GM12878 (cell line): ENCODE measurements at regions not wholly inside any gene's neighbourhood (a gene's known extent, or its start where the extent isn't known, plus 50 kb on each side); places are given as distances from the start of the nearest gene placed in this dataset.

Experiments used
- ATAC-seq: fragments of 200-7000 bp; cut with Tn5 transposase; 3 replicates; pipeline ENCODE4 v1.9.1; 2020; ENCODE audit warnings: mild to moderate bottlenecking, moderate library complexity
- BruUV-seq: library from RNA; stranded (reverse); fragments of 400-500 nt; replicated peaks from 2 replicates; lab custom pipeline; 2021; lab: Mats Ljungman, UMichigan
- CTCF ChIA-PET: fragments of 300-600 bp; sonication (Branson Sonifier 250); formaldehyde crosslinking; extraction: SDS; loops from one replicate; lab custom pipeline; 2021; ENCODE audit warnings: inconsistent platforms; lab: Yijun Ruan, JAX
- POLR2A ChIA-PET: fragments of 350-600 bp; formaldehyde crosslinking; extraction: SDS; loops from one replicate; lab custom pipeline; 2021; ENCODE audit warnings: inconsistent platforms; lab: Charles Lee
- RAD21 ChIA-PET: fragments of 300-600 bp; sonication (Branson Sonifier 250); formaldehyde crosslinking; loops from one replicate; lab custom pipeline; 2023; ENCODE audit warnings: antibody characterized with exemption; ENCODE audit not compliant: unreplicated experiment; lab: Charles Lee
- SMC1A ChIA-PET: fragments of 300-600 bp; sonication (Branson Sonifier 250); formaldehyde crosslinking; loops from one replicate; lab custom pipeline; 2023; ENCODE audit not compliant: unreplicated experiment, uncharacterized antibody; lab: Charles Lee
- DNase-seq: peaks from one replicate; pipeline ENCODE4 v3.0.0-alpha.2; 2011; ENCODE audit warnings: low read depth, low spot score
- FAIRE-seq: peaks from 3 replicates; lab custom pipeline; 2011; peaks lifted over from hg19 to GRCh38; lab: Jason Lieb, UNC
- H2AFZ ChIP-seq: 2 replicates; pipeline ENCODE4 v1.6.0; 2011; ENCODE audit warnings: low read depth, low read length, control low read depth; ENCODE audit not compliant: control insufficient read depth
- H3K27ac ChIP-seq: 2 replicates; pipeline ENCODE4 v1.5.1; 2011; ENCODE audit warnings: control low read depth; ENCODE audit not compliant: control insufficient read depth, insufficient read depth
- H3K27me3 ChIP-seq, 2 experiments: replicated peaks in 1 of 2; 2 replicates each; pipeline versions ENCODE4 v1.6.0 to v1.6.1; 2011; ENCODE audit warnings: low read length in 1 of 2; ENCODE audit not compliant: control insufficient read depth in 2 of 2, insufficient read depth in 2 of 2
- H3K36me3 ChIP-seq, 2 experiments: 2 replicates each; pipeline ENCODE4 v1.5.1; 2011; ENCODE audit warnings: low read length in 1 of 2; ENCODE audit not compliant: control insufficient read depth in 2 of 2, insufficient read depth in 2 of 2
- H3K4me1 ChIP-seq: 2 replicates; pipeline ENCODE4 v1.6.1; 2011; ENCODE audit warnings: mild to moderate bottlenecking, low read length, moderate library complexity, mixed read lengths; ENCODE audit not compliant: control insufficient read depth, insufficient read depth
- H3K4me2 ChIP-seq: 2 replicates; pipeline ENCODE4 v1.6.0; 2011; ENCODE audit warnings: control low read depth; ENCODE audit not compliant: control insufficient read depth, insufficient read depth
- H3K4me3 ChIP-seq: fragments of 200-600 bp; sonication (generic); 2 replicates; pipeline ENCODE4 v1.5.1; 2016
- H3K79me2 ChIP-seq: 2 replicates; pipeline ENCODE4 v1.6.0; 2011; ENCODE audit warnings: low read length; ENCODE audit not compliant: control insufficient read depth, insufficient read depth
- H3K9ac ChIP-seq: 2 replicates; pipeline ENCODE4 v1.8.0; 2011; ENCODE audit warnings: low read length, control low read depth, mixed read lengths; ENCODE audit not compliant: control insufficient read depth, insufficient read depth
- H3K9me3 ChIP-seq: replicated peaks from 3 replicates; pipeline ENCODE4 v1.5.1; 2011; ENCODE audit warnings: mild to moderate bottlenecking, low read length; ENCODE audit not compliant: control insufficient read depth, insufficient read depth
- H4K20me1 ChIP-seq: 2 replicates; pipeline ENCODE4 v1.6.0; 2011; ENCODE audit not compliant: control insufficient read depth, insufficient read depth
- CREM ChIP-seq: IDR thresholded peaks from 2 replicates; pipeline ENCODE4 v1.6.1; 2014; ENCODE audit warnings: antibody characterized with exemption, low read depth
- IKZF2 ChIP-seq, 2 experiments: fragments of 450-650 bp; IDR thresholded peaks; 2 replicates each; pipeline ENCODE4 v1.6.1; 2017; ENCODE audit warnings: mild to moderate bottlenecking in 2 of 2, moderate library complexity in 2 of 2
- MYB ChIP-seq: fragments of 150-350 bp; IDR thresholded peaks from 2 replicates; pipeline ENCODE4 v1.6.1; 2014; ENCODE audit warnings: mild to moderate bottlenecking, low read depth, low read length, borderline replicate concordance
- PML ChIP-seq: IDR thresholded peaks from 2 replicates; pipeline ENCODE4 v1.6.1; 2012; ENCODE audit warnings: low read length, inconsistent platforms
- RFX5 ChIP-seq: IDR thresholded peaks from 2 replicates; pipeline ENCODE4 v1.6.1; 2011; ENCODE audit warnings: low read depth, low read length, improper control_type of control experiment
- WGBS: methylation state at CpG from one replicate; pipeline ENCODE4 v1.1.6; 2016; ENCODE audit warnings: low lambda C conversion rate; ENCODE audit not compliant: insufficient replicate concordance, insufficient coverage; ENCODE audit errors: missing lambda C conversion rate; 5-methylcytosine and 5-hydroxymethylcytosine counted together
- in situ Hi-C: fragments of 300-500 bp; cut with MboI; formaldehyde crosslinking; loops from 9 replicates; pipeline ENCODE4 v1.14.3; 2018; ENCODE audit warnings: mixed read lengths
- intact Hi-C: fragments of 100-400 bp; cut with micrococcal nuclease; formaldehyde crosslinking; loops from one replicate; pipeline ENCODE4 v1.14.2; 2022; ENCODE audit not compliant: unreplicated experiment
- TF ChIP-seq, protein P1 (sequence below): fragments of 450-650 bp; IDR thresholded peaks from 2 replicates; pipeline ENCODE4 v1.6.1; 2017; ENCODE audit warnings: low read depth, mild to moderate bottlenecking, moderate library complexity
- TF ChIP-seq, protein P2 (sequence below): fragments of 450-650 bp; formaldehyde crosslinking; IDR thresholded peaks from 2 replicates; pipeline ENCODE4 v1.5.0; 2022; ENCODE audit warnings: mild to moderate bottlenecking, missing genetic modification characterization
- TF ChIP-seq, protein P3 (sequence below): IDR thresholded peaks from 2 replicates; pipeline ENCODE4 v1.6.1; 2012; ENCODE audit warnings: low read depth, low read length, improper control_type of control experiment

DNA sequence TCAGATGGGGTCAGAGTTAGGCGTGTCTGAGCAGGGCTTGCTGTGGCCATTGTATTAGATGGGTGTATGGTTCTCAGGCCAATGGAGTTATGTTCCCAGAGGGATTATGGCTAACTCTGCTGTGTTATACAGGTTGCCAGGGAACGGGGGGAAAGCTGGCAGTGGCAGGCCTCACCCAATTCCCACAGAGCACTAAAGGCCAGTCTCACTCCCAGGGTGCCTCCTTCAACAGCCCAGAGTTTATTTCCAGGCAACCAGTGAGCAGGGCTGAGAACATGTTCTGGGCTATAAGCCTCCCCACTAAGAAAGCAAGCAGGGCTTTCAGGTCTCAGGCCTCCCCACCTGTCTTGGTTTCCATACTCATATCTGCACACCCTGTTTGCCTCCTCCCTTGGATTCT is 597.9 kb downstream of the ZNF608 start:
- Histone ChIP-seq H3K79me2 (no peaks in the 10 kb centered on the region), H3K9me3 (no peaks in the 10 kb centered on the region; the same call in 2 of the 3 replicates), H3K4me2 (no peak overlapping the region), H3K4me3 (no peak overlapping the region), H2AFZ (no peak overlapping the region), H3K27ac (no peak overlapping the region), H3K36me3 (no peaks in the 10 kb centered on the region), H3K27me3 (no peaks in the 10 kb centered on the region), H3K9ac (no peak overlapping the region), H4K20me1 (no peaks in the 10 kb centered on the region), H3K4me1 (no peaks in the 10 kb centered on the region)
- ATAC-seq = no peak
- ChIA-PET SMC1A (no interaction called here), CTCF (interaction anchor here (0.6 to 2.6 kb wide), 3 partner anchors 10 to 220 kb away, joined by 3 to 10 read pairs (median 3); no protein-coding TSS in a partner anchor), RAD21 (no interaction called here), POLR2A (no interaction called here)
- TF ChIP-seq CREM (no peak), IKZF2 (IDR thresholded peaks at IDR 0.05) (no peak), MYB (no peak), PML (no peak), RFX5 (no peak)
- TF ChIP-seq, protein P1, sequence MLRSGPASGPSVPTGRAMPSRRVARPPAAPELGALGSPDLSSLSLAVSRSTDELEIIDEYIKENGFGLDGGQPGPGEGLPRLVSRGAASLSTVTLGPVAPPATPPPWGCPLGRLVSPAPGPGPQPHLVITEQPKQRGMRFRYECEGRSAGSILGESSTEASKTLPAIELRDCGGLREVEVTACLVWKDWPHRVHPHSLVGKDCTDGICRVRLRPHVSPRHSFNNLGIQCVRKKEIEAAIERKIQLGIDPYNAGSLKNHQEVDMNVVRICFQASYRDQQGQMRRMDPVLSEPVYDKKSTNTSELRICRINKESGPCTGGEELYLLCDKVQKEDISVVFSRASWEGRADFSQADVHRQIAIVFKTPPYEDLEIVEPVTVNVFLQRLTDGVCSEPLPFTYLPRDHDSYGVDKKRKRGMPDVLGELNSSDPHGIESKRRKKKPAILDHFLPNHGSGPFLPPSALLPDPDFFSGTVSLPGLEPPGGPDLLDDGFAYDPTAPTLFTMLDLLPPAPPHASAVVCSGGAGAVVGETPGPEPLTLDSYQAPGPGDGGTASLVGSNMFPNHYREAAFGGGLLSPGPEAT = no peak
- TF ChIP-seq, protein P2, sequence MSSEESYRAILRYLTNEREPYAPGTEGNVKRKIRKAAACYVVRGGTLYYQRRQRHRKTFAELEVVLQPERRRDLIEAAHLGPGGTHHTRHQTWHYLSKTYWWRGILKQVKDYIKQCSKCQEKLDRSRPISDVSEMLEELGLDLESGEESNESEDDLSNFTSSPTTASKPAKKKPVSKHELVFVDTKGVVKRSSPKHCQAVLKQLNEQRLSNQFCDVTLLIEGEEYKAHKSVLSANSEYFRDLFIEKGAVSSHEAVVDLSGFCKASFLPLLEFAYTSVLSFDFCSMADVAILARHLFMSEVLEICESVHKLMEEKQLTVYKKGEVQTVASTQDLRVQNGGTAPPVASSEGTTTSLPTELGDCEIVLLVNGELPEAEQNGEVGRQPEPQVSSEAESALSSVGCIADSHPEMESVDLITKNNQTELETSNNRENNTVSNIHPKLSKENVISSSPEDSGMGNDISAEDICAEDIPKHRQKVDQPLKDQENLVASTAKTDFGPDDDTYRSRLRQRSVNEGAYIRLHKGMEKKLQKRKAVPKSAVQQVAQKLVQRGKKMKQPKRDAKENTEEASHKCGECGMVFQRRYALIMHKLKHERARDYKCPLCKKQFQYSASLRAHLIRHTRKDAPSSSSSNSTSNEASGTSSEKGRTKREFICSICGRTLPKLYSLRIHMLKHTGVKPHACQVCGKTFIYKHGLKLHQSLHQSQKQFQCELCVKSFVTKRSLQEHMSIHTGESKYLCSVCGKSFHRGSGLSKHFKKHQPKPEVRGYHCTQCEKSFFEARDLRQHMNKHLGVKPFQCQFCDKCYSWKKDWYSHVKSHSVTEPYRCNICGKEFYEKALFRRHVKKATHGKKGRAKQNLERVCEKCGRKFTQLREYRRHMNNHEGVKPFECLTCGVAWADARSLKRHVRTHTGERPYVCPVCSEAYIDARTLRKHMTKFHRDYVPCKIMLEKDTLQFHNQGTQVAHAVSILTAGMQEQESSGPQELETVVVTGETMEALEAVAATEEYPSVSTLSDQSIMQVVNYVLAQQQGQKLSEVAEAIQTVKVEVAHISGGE = no peak
- TF ChIP-seq, protein P3, sequence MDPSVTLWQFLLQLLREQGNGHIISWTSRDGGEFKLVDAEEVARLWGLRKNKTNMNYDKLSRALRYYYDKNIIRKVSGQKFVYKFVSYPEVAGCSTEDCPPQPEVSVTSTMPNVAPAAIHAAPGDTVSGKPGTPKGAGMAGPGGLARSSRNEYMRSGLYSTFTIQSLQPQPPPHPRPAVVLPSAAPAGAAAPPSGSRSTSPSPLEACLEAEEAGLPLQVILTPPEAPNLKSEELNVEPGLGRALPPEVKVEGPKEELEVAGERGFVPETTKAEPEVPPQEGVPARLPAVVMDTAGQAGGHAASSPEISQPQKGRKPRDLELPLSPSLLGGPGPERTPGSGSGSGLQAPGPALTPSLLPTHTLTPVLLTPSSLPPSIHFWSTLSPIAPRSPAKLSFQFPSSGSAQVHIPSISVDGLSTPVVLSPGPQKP = no peak
- FAIRE-seq = no peak
- 39% methylated on average over 2 of the region's 2 CpGs for WGBS
- intact Hi-C loops = no loop called here
- BruUV-seq = no TSS peak
- in situ Hi-C loops = no loop called here
- no peak for DNase-seq
